NCI-H1105 treated with DMSO at 0.1 percent for 48 hours (cell line): ENCODE measurements at regions not wholly inside any gene's neighbourhood (a gene's known extent, or its start where the extent isn't known, plus 50 kb on each side); places are given as distances from the start of the nearest gene placed in this dataset.
"Not testable (repeated sequence)": the region's sequence is repeated elsewhere in the genome, so short reads cannot be mapped to it uniquely, and the experiment has no call there.

ENCODE experiments used
- DNase-seq: peaks from one replicate; lab custom pipeline; 2025; lab: John Stamatoyannopoulos, UW

DNA sequence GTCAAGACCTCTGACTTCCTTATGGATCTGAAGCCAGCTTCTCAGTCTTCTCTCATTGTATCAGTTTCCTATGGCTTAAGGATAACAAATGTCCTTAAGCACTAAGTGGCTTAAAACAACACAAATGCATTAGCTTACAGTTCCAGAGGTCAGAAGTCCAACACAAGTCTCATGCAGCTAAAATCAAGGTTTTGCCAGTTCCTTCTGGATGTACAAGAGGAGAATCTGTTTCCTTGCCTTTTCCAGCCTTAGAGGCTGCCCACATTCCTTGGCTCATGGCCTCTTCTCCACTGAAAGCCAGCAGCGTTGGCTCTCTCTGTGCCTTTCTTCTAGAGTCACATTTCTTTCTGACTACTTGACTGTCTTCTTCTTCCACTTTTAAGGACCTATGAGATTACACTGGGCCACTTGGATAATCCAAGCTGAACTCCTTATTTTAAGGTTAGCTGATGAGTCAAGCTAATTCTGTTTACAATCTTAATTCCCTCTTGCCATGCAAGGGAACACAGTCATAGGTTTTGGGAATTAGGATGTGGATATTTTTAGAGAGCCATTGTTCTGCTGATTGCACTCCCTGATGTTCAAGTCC lies 179.0 kb downstream of the BCAS1 start:
- DNase-seq: no peak

DNA sequence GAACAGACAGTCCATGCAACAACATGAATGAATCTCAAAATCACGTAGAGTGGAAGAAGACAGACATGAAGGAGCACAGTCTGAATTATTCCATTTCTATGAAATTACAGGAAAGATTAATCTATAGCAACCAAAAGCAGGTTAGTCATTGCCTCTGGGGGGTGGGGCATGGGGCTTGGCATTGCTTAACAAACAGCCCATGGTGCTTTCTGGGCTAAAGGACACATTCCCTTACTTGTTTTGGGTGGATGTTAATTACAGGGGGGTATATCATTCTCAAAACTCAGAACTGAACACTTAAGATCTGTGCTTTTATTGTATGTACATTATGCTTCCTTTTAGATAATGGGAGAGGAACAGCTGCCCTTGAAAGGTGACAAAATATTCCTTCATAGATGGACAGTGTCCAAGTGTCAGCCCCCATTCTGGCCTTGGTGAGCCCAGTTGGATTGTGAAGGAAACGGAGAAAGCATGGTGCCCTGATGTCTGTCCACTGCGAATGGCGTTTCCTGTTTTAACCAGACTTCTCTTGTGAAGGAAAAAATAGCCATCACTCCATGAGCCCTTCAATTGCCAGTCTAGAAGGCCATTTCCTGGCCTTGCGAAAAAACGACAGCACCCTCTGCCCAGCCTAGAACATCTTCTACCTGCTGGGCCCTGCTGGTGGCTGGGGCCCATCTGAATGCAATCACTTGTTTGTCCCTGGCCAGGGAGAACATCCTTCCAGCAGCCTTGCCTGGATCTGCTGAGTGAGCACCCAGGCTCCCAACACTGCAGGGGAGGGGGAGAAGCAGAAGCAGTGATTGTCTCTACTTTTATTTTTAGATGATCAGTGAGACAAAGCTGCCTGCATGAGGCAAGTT lies 179.7 kb downstream of the BCAS1 start:
- DNase-seq: no peak

DNA sequence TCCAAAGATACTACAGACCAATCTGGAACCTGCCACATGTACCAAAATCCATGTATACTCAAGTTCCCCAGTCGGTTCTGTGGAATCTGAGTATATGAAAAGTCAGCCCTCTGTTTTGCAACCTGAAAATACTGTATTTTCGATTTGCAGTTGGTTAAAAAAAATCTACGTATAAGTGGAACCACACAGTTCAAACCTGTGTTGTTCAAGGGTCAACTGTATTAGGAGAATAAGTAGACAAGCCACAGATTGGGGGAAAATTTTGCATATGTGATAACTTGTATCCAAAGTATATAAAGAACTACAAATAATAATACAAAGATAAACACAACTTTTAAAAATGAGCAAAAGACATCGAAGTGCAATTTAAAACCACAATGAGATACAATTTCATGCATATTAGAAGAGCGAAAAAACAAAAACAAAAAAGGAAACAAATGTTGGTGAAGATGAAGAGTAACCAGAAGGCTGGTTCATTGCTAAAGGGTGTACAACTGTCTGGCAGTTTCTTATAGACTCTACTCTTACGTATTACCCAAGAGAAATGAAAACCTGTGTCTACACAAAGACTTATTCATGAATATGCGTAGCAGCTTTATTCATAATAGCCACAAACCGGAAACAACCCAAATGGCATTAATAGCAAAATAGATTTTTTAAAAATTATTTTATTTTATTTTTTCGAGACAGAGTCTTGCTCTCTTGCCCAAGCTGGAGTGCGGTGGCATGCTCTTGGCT lies 180.8 kb downstream of the BCAS1 start:
- no peak for DNase-seq

DNA sequence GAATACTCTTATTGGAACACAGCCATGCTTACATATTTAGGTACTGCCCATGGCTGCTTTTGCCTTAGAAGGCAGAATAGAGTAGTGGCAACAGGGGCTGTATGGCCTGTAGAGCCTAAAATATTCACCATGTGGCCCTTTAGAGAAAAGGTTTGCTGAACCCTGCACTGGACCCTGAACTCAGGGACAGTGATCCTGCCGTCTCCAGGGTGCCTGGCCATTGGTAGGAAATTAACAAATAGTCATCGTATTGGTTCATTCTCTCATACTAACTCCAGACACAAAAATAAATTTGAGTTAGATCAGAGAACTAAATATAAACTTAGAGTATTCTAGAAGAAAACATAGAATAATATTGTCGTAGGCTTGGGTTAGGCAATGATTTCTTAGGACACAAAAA lies 181.4 kb downstream of the BCAS1 start:
- no peak for DNase-seq

DNA sequence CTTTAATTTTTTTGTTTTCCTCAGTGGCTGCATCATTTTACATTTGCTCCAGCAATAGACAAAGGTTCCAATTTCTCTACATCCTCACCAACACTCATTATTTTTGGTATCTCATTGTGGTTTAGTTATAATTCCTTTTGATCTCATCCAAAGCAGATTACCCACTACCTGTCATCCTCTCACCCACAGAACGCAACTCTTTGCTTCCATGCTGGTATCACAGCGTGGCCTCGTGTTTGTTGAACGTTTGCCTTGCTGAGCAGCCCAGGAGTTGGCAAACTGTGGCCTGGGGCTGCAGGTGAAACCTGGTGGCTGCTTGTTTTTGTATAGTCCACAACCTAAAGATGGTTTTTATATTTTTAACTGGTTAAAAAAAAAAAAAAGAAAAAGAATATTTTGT lies 181.9 kb downstream of the BCAS1 start:
- DNase-seq: no peak

DNA sequence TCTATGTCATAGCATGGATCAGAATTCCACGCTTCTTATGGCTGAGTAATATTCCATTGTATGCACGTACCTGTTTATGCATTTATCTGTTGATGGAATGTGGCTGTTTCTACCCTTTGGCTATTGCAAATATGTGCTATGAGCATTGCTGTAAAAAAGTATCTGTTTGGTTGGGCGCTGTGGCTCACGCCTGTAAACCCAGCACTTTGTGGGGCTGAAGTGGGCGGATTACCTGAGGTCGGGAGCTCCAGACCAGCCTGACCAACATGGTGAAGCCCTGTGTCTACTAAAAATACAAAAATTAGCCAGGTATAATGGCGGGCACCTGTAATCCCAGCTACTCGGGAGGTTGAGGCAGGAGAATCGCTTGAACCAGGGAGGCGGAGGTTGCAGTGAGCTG lies 182.4 kb downstream of the BCAS1 start:
- no peak for DNase-seq

DNA sequence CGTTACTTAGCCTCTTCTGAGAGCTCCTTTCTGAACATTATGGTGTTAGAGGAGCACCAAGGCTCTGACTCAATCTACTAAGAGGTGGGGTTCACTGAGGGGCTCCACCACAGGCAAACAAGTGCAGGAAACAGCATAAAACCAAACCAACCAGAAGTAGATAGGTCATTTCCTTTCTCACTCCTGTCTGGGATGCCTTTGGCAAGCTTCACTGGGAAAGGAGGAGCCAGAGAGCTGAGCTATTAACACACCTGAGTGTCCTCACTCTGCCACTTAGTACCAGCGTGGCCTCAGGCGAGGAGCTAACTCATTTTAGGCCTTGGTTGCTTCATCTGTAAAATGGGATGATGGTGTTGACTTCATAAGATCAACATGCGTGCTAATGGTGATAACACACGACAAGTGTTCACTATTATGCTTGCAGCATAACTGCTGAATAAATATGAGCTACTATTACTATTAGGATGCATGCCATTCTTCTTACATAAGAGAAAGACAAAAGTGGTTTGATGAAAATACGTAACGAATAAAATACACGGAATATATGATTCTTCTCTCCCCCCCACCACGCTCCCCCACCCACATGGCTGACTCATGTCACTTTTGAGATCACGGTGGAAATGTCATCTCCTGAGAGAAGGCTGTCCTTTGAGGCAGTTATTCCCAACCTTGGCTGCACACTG lies 185.4 kb downstream of the BCAS1 start:
- DNase-seq: no peak

DNA sequence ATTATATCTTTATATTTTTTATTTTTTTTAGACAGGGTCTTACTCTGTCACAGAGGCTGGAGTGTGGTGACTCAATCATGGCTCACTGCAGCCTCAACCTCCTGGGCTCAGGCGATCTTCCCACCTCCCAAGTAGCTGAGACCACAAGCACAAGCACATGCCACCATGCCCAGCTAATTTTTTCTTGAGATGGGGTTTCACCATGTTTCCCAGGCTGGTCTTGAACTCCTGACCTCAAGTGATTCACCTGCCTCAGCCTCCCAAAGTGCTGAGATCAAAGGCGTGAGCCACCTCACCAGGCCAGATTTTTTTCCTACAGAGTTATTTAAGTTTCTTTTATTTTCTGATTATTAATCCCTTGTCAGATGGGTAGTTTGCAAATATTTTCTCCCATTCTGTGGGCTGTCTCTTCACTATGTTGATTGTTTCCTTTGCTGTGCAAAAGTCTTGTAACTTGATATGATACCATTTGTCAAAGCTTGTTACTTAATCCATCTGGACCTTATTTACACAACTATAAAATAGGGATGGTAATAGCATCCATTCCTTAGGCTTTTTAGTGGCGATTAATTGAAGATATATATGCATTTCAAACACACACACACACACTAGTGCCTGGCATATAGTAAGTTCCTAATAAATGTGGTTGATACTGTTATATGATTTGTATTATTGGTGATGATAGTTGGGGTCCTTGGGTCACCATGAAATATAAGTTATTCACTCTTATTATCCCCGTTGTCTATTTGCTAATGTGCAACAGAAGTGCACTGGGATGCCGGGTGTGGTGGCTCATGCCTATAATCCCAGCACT lies 187.1 kb downstream of the BCAS1 start:
- DNase-seq: no peak

DNA sequence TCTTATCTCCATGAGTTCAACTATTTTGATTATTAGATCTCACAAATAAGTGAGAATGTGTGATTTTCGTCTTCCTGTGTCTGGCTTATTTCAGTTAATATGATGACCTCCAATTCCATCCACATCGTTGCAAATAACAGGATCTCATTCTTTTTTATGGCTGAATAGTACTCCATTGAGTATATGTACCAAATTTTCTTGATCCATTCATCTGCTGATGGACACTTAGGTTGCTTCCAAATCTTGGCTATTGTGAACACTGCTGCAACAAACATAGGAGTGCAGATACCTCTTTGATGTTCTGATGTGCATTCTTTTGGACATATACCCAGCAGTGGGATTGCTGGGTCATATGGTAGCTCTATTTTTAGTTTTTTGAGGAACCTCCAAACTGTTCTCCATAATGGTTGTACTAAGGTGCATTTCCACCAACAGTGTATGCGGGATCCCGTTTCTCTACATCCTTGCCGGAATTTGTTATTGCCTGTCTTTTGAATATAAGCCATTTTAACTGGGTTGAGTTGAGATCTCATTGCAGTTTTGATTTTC lies 187.9 kb downstream of the BCAS1 start:
- DNase-seq: not testable (repeated sequence)

DNA sequence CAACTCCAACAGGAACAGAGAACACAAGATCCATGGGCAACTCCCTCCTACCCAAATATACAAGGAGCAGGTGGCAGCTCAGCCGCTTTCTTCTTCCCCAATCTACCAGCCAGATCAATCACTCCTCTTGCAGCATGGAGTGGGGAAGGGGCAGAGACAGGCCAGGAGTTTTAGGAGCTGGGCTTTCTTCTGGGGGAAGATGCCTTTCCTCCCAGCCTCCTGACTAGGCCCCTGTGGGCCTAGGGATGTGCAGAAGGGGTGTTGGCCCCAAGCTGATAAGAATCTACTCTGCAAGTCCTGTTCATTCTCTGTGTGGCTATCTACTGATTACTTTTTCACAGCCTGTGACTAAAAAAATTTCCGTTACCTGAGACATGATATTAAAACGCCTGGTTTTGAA lies 189.0 kb downstream of the BCAS1 start:
- no peak for DNase-seq

DNA sequence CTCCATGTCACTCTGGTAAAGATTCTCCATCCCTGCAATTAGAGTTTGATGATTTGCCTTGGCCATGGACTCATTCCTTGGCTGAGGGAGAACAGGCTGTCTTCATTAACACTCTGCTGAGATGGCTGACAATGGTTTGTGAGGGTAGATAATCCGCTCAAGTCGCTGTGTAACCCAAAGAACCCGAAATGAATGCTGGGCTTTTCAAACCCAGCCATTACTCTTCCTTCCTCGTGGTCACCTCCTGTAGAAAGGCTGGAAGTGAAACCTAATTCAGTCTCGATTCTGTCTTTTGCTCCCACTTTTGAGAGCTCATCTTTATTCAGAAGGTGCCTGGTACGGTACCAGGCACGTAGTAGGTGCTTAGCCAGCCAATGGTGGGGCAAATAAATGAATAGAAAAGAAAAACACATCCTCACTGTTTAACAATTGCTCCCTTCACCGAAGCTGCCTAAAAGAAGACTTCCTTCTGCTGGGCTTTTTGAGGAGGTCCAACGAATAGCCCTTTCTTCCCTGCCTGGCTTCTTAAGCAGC lies 190.2 kb downstream of the BCAS1 start:
- DNase-seq: no peak

DNA sequence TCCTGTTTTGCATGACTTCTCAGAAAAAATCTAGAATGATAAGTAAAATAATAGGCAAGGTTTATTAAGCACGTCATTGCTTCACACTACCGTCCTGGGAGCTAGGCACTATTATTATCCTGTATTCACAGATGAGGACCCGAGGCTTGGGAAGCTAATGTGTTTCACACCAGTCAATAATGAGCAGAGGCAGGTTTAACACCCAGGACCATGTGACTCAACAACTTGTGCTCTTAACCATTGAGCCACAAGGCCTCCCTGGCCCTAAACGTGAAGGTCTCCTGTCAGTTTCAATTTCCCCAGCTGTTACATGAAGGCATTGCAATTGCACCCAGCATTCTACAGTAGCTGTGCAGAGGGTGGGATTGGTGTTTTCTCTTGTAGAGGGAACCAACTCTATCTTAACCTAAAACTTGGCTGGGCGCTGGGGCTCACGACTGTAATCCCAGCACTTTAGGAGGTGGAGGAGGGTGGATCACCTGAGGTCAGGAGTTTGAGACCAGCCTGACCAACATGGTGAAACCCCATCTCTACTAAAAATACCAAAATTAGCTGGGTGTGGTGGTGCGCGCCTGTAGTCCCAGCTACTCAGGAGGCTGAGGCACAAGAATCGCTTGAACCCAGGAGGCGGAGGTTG lies 191.2 kb downstream of the BCAS1 start:
- DNase-seq: no peak

DNA sequence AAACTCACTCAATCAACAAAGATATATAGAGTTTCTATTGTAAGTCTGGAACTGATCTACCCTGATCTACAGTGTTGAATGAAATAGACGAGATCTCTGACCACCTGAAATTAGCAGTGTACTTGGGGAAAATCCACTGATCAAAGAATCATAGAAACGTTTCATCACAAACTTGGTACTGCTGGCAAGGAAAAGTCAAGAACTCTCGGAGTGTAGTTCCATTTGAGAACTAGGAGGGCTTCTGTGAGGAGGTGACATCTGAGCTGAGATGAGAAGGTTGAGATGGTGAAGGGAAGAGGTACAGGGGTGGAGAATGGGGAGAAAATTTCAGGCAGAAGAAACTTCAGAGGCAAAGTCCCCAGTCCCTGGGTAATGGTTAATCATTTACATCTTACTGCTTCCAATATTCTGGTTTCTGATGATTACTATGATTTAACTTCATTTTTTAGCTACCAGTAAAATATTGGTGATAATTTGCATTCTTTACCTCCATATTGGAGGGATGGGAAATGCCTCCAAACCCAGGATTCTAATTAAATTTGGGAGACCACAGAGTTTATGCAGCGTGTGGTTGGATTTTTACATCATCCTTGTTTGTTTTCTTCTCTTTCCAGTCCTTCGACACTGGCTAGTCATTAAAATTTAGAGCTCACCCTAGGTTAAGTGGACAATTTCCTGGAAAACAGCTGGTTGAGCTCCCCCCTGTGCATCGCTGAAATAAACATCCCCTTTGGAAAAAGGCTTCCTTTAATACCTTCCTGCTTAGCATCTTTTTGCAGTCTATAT lies 191.9 kb downstream of the BCAS1 start:
- DNase-seq: no peak

DNA sequence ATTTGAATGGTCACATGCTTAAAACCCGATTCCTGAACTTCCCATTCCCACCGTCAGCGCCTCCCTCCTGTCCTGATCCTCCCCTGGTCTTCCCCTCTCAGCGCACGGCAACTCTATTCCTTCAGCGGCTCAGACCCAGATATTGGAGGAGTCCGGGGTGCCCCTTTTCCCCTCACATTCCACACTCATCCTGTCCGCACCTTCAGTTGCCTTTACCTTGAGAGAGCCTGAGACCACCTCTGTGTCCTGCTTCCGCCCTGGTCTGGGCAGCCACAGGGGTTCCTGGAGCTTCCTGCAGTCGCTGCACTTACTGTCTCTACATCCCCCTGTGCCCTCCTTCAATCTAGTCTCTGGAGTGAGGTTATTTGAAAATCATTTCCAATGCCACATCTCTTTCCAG lies 193.4 kb downstream of the BCAS1 start:
- no peak for DNase-seq

DNA sequence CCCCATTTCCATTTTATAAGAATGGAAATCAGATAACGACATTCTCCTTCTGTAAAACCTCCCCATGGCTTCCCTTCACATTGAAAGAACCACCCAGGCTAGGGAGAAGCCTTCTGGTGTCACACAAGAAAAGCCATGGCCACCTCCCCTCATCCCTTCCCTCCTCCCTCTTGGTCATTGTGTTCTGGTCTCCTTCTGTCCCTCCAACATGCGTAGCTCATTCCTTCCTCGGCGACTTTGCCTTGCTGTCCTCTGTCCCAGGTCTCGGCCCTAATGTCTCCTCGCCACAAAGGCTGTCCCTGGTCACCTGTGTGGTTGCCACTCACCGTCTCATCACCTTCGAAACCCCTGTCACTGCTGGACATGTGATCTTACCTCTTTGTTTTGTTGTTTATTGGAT lies 193.9 kb downstream of the BCAS1 start:
- no peak for DNase-seq

DNA sequence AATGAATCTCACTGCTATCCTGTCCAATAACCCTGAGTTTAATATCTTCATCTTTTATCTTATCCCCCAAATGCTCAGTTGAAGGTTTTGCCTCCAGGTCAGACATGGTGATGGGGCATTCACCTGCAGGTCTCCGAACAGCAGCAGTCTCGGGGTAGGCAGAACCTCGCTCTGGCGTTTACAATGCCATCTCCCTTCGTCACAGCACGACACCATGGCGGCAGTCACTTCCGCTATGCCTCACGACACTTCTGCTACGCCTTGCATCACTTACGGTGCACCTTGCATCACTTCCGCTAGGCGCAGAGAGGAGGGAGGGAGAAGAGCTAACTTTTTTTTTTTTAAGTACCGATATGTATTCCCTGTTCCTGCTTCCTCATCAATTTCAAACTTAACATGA lies 194.9 kb downstream of the BCAS1 start:
- no peak for DNase-seq

DNA sequence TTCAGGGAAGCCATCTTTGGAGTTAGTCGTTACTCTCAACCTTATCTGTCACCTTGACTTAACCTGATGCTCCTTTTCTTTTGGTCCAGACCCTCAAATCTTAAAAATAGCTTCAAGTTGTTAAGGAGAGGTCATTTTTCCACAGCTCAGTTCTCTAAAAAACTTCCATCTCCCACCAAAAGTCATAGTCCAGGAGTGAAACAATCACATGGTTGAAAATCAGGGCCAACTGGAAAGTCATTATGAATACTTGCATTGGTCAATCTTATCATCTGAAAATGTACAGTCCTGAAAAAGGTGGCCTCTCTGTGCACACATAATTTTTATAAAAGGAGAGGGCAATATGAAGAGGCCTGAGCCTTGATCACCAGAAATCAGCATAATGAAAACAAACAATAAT lies 195.7 kb downstream of the BCAS1 start:
- DNase-seq: no peak

DNA sequence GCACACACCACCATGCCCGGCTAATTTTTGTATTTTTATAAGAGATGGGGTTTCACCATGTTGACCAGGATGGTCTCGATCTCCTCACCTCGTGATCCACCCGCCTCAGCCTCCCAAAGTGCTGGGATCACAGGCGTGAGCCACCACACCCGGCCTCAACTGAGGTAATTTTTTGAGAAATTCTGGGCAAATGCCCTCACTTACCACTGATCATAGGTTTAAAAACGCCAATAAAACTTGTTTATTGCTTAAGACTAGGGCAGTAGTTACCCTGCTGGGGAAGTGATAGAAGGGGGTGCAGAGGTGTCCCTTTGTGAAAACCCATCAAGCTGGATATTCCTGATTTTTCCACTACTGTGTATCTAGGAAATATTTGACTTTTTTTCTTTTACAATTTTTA lies 196.3 kb downstream of the BCAS1 start:
- no peak for DNase-seq

DNA sequence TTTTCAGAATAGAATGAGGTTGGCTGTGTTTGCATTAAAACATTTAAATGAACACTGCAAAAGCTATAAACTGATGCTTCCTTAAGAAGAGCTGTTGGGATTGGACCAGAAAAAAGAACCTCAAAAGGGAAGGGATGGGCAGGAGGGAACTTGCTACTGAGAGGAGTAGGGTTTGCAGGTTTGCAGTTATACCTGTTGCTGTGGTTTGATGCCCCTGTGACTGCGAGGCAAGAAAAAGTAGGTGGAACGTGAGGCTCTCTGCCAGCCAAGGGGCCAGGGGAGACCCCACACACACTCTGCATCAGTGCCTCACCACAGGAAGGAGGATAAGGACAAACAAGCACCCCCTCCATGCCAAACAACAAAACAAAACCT lies 197.2 kb downstream of the BCAS1 start:
- DNase-seq: no peak
